H1 (cell line): ENCODE measurements at regions not wholly inside any gene's neighbourhood (a gene's known extent, or its start where the extent isn't known, plus 50 kb on each side); places are given as distances from the start of the nearest gene placed in this dataset.

ENCODE experiments used
- ZNF274 ChIP-seq: IDR thresholded peaks from 2 replicates; pipeline ENCODE4 v1.7.0; 2012; ENCODE audit warnings: low read length, borderline replicate concordance; ENCODE audit errors: extremely low read depth

DNA sequence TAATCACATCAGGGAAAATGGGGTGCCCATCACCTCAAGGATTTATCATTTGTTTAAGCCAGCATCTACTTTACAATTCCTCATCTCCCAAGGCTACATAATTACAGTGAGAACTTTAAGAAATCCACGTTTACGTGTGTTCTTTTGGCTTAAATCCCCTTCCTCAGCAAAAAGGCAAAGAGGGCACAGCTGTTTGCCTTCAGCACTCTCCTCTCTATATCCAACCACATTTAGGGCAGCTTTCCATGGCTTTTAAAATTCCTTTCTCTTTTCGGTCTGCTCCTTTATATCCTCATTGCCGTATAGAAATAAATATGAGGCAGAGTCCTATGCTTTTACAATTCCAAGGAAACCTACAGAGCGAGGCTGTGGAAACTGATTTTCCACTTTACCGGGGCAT is 175.9 kb downstream of the EMP1 start (continued):
- no peak for TF ChIP-seq ZNF274
